Heart left ventricle (tissue), 16 donors: ENCODE measurements at regions not wholly inside any gene's neighbourhood (a gene's known extent, or its start where the extent isn't known, plus 50 kb on each side); places are given as distances from the start of the nearest gene placed in this dataset.

Experiments
- ATAC-seq, 4 donors: fragments of 200-7000 bp; cut with Tn5 transposase; one replicate each; pipeline ENCODE4 v1.9.1; 2020 to 2022; ENCODE audit warnings: moderate library complexity in 4 of 4, mild to moderate bottlenecking in 3 of 4, moderate number of reproducible peaks in 1 of 4
- DNase-seq, 5 donors: peaks; one replicate each; pipeline ENCODE4 v3.0.0-alpha.2; 2020
- H3K27ac ChIP-seq, 12 donors: fragments of 200-600 bp; sonication (generic) in 4 of 12; one replicate each; pipeline versions ENCODE4 v1.5.0 to v1.8.0; 2016 to 2022; ENCODE audit warnings: mild to moderate bottlenecking in 2 of 12
- H3K27me3 ChIP-seq, 9 donors: fragments of 200-600 bp; sonication (generic) in 2 of 9; one replicate each; pipeline versions ENCODE4 v1.5.1 to v1.8.0; 2016 to 2022; ENCODE audit warnings: mild to moderate bottlenecking in 3 of 9
- H3K36me3 ChIP-seq, 9 donors: fragments of 200-600 bp; sonication (generic) in 2 of 9; one replicate each; pipeline versions ENCODE4 v1.5.0 to v1.8.0; 2018 to 2022; ENCODE audit warnings: mild to moderate bottlenecking in 2 of 9
- H3K4me1 ChIP-seq, 12 donors: fragments of 200-600 bp; sonication (generic) in 4 of 12; one replicate each; pipeline versions ENCODE4 v1.5.0 to v1.8.0; 2016 to 2022; ENCODE audit warnings: mild to moderate bottlenecking in 3 of 12
- H3K4me3 ChIP-seq, 12 donors: fragments of 200-600 bp; sonication (generic) in 4 of 12; one replicate each; pipeline versions ENCODE4 v1.5.0 to v1.8.0; 2017 to 2022; ENCODE audit warnings: mild to moderate bottlenecking in 9 of 12, moderate library complexity in 4 of 12
- H3K9me3 ChIP-seq, 12 donors: fragments of 200-600 bp; sonication (generic) in 4 of 12; one replicate each; pipeline versions ENCODE4 v1.5.0 to v1.8.0; 2016 to 2022; ENCODE audit warnings: mild to moderate bottlenecking in 1 of 12
- CTCF ChIP-seq, 12 donors: fragments of 200-600 bp; sonication (generic) in 4 of 12; IDR thresholded peaks; one replicate each; pipeline versions ENCODE4 v1.5.0 to v1.8.0; 2018 to 2022; ENCODE audit warnings: antibody characterized with exemption in 12 of 12, mild to moderate bottlenecking in 5 of 12
- POLR2A ChIP-seq, 2 donors: fragments of 450-650 bp; IDR thresholded peaks; one replicate each; pipeline ENCODE4 v1.6.1; 2017; ENCODE audit warnings: antibody characterized with exemption in 2 of 2, mild to moderate bottlenecking in 2 of 2, moderate library complexity in 2 of 2
- WGBS, 4 donors: extraction: QIAGEN DNeasy Blood & Tissue Kit in 2 of 4; methylation state at CpG; one replicate each; pipeline versions ENCODE4 v1.1.5 to v1.1.7; 2013 to 2018; 5-methylcytosine and 5-hydroxymethylcytosine counted together
- intact Hi-C, 10 donors: fragments of 100-400 bp; cut with DNase I; formaldehyde crosslinking; loops; one replicate each; pipeline versions ENCODE4 v1.11.1 to v1.14.2; 2022
- donor health status: ischemic (EF 13 %, LVEDD 7.1; RV severe dilation, severe dysfunction).
- donor health status: healthy with polysubstance abuse.
- donor health status: DM: no; HTN: yes; CAD: no.
- donor health status: DM: no; HTN: no; CAD: no.
- donor health status: ischemic (EF 25% LVEDD 6.9; RV normal size, moderate dysfunction).
- donor health status: ischemic (EF 25% LVEDD 5.7; RV mildly dilated, moderate dysfunction).
- donor health status: healthy.
- donor health status: DM: yes; HTN: yes; CAD: no.
- donor health status: ischemic (EF 35%, LVEDD 5.7; RV mildly dilated, moderate dysfunction).
- donor health status: nonischemic (EF 11% LVEDD 7.7; RV severe dilation, severe dysfunction).
- donor health status: DM: yes; HTN: yes; CAD: no.
- donor health status: PGD.
- donor health status: ischemic (EF 29% LVEDD 5.4; RV normal size, mild dysfunction).
- donor health status: nonischemic (EF 23%, LVEDD 6.1; RV moderate dilation, normal function).

- 39 to 48% (median 46%) methylated on average over 7 of the region's 7 CpGs for WGBS, 4 donors
- peak overlapping the region in 2 of 12 donors; percentile 56 to 61 for H3K27ac ChIP-seq
- H3K4me3 ChIP-seq, result peak overlapping the region in 4 of 12 donors; percentile 28 to 56 (median 42)
- H3K4me1 ChIP-seq, result peaks cover 0 to 39% (median 14%) of the 10 kb centered on the region in 12 donors
- no peak for DNase-seq
- no peak for TF ChIP-seq CTCF (IDR thresholded peaks at IDR 0.05)
- no peaks in the 10 kb centered on the region for H3K36me3 ChIP-seq
- H3K9me3 ChIP-seq, result no peaks in the 10 kb centered on the region
- peaks cover 0 to 35% (median 11%) of the 10 kb centered on the region in 9 donors for H3K27me3 ChIP-seq
- no peak for ATAC-seq
- intact Hi-C loops, result loop anchor here (5.0 to 10.0 kb wide), 9 partner anchors 198 to 891 kb away; partner anchors contain the start of gene PDGFRA (in 1 of the 10)
Observed at GRCh38 chr4:53905276-53905940, 159.0 kb downstream of the CHIC2 start.

- no peak for TF ChIP-seq POLR2A (IDR thresholded peaks at IDR 0.05)
- TF ChIP-seq CTCF (IDR thresholded peaks at IDR 0.05), result no peak
- no peak overlapping the region for H3K27ac ChIP-seq
- no peaks in the 10 kb centered on the region for H3K9me3 ChIP-seq
- ATAC-seq, result no peak
- H3K4me3 ChIP-seq, result no peak overlapping the region
- intact Hi-C loops, result loop anchor here in 8 of 10 donors (10.0 kb wide), 5 partner anchors 198 to 888 kb away; partner anchors contain the start of gene PDGFRA (in 1 of the 8)
- DNase-seq, result no peak
- H3K27me3 ChIP-seq, result peaks cover 0 to 33% (median 5%) of the 10 kb centered on the region in 9 donors
- WGBS, 4 donors, result 84 to 93% (median 87%) methylated on average over 2 of the region's 2 CpGs
- H3K4me1 ChIP-seq, result peaks cover 0 to 32% (median 15%) of the 10 kb centered on the region in 12 donors
- H3K36me3 ChIP-seq, result no peaks in the 10 kb centered on the region
Observed at GRCh38 chr4:53902786-53903185, 161.6 kb downstream of the CHIC2 start.

- Histone ChIP-seq H3K36me3 (no peaks in the 10 kb centered on the region), H3K4me1 (peaks cover 0 to 14% (median under 1%) of the 10 kb centered on the region in 12 donors), H3K9me3 (peaks cover 0 to 4% (median 0%) of the 10 kb centered on the region in 12 donors), H3K27me3 (peaks cover 0 to 15% (median 0%) of the 10 kb centered on the region in 9 donors), H3K27ac (peak overlapping the region in 5 of 12 donors; percentile 13 to 48 (median 21)), H3K4me3 (no peak overlapping the region)
- intact Hi-C loops, result loop anchor here in 8 of 10 donors (10.0 kb wide), 5 partner anchors 195 to 885 kb away; partner anchors contain the start of gene PDGFRA (in 1 of the 8)
- TF ChIP-seq CTCF (IDR thresholded peaks at IDR 0.05), result no peak
- no peak for TF ChIP-seq POLR2A (IDR thresholded peaks at IDR 0.05)
- WGBS, 4 donors, result 69 to 75% (median 73%) methylated on average over 3 of the region's 3 CpGs
- DNase-seq (no peak), ATAC-seq (peak in 1 of 4 donors; percentile 17)
Observed at GRCh38 chr4:53900271-53900649, 164.1 kb downstream of the CHIC2 start.

- Histone ChIP-seq H3K27ac (peak overlapping the region in 8 of 12 donors; percentile 13 to 48 (median 29)), H3K27me3 (peaks cover 0 to 14% (median 0%) of the 10 kb centered on the region in 9 donors), H3K36me3 (no peaks in the 10 kb centered on the region), H3K4me1 (peaks cover 0 to 13% (median 0%) of the 10 kb centered on the region in 12 donors), H3K9me3 (peaks cover 0 to 4% (median 0%) of the 10 kb centered on the region in 12 donors), H3K4me3 (peak overlapping the region in 2 of 12 donors; percentile 0 to 16)
- no peak for TF ChIP-seq POLR2A (IDR thresholded peaks at IDR 0.05)
- TF ChIP-seq CTCF (IDR thresholded peaks at IDR 0.05), result no peak
- intact Hi-C loops, result loop anchor here in 8 of 10 donors (10.0 kb wide), 5 partner anchors 195 to 885 kb away; partner anchors contain the start of gene PDGFRA (in 1 of the 8)
- WGBS, 4 donors, result 32 to 51% (median 40%) methylated on average over 9 of the region's 9 CpGs
- DNase-seq (no peak), ATAC-seq (peak in 3 of 4 donors; percentile 34 to 87 (median 44))
Observed at GRCh38 chr4:53899586-53900270, 164.7 kb downstream of the CHIC2 start.
